MM.1S (cell line): ENCODE measurements at regions not wholly inside any gene's neighbourhood (a gene's known extent, or its start where the extent isn't known, plus 50 kb on each side); places are given as distances from the start of the nearest gene placed in this dataset.

Experiments
- CTCF ChIP-seq: fragments of 300-600 bp; sonication (generic); IDR thresholded peaks from 2 replicates; pipeline ENCODE4 v1.5.1; 2016; ENCODE audit warnings: antibody characterized with exemption, low read length, mixed read lengths
- EZH2 ChIP-seq: fragments of 300-600 bp; sonication (generic); optimal IDR thresholded peaks from 2 replicates; pipeline ENCODE3; 2017; ENCODE audit warnings: low read depth, mild to moderate bottlenecking, antibody characterized with exemption, low read length, mixed read lengths
- EZH2phosphoT487 ChIP-seq: fragments of 300-600 bp; sonication (generic); IDR thresholded peaks from 2 replicates; pipeline ENCODE4 v1.6.1; 2018; ENCODE audit warnings: antibody characterized with exemption, low read length

DNA sequence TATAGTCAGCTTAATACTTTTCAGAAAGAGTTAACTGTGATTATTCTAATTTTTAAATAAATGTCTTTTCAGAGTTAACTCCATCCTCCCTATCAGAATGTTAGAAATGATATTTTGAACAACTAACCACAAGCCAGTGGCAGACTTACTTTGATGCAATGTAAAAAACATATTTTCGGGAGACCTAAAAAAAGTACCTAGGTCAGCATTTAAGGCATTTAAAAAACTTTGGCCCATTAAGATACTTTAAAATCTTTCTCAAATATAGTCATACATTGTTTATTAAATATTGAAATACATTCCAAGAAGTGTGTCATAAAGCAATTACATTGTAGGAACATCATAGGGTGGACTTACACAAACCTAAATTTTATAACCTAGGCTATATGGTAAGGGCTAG lies 426.1 kb downstream of the PABPC4L start:
- no peak for TF ChIP-seq CTCF
- no peak for TF ChIP-seq EZH2phosphoT487
- no peak for TF ChIP-seq EZH2
